Astrocyte (in vitro differentiated cells and primary cell): ENCODE measurements at regions not wholly inside any gene's neighbourhood (a gene's known extent, or its start where the extent isn't known, plus 50 kb on each side); places are given as distances from the start of the nearest gene placed in this dataset.

Experiments used
- DNase-seq: peaks from one replicate; pipeline ENCODE4 v3.0.0-alpha.2; 2010; ENCODE audit warnings: low read depth
- FAIRE-seq: peaks from 2 replicates; lab custom pipeline; 2011; peaks lifted over from hg19 to GRCh38; lab: Jason Lieb, UNC
- H2AFZ ChIP-seq: 2 replicates; pipeline ENCODE4 v1.6.0; 2012; ENCODE audit warnings: low read depth, low read length, inconsistent platforms
- H3K27ac ChIP-seq: 2 replicates; pipeline ENCODE4 v1.5.1; 2011; ENCODE audit warnings: low read depth, low read length, inconsistent platforms
- H3K27me3 ChIP-seq: 2 replicates; pipeline ENCODE4 v1.6.0; 2011; ENCODE audit warnings: low read length, inconsistent platforms; ENCODE audit not compliant: insufficient read depth
- H3K36me3 ChIP-seq: 2 replicates; pipeline ENCODE4 v1.5.1; 2011; ENCODE audit warnings: low read length, inconsistent platforms; ENCODE audit not compliant: insufficient read depth
- H3K4me1 ChIP-seq: 2 replicates; pipeline ENCODE4 v1.5.1; 2011; ENCODE audit warnings: low read length, inconsistent platforms; ENCODE audit not compliant: insufficient read depth
- H3K4me2 ChIP-seq: 2 replicates; pipeline ENCODE4 v1.6.0; 2012; ENCODE audit warnings: low read length, inconsistent platforms
- H3K4me3 ChIP-seq: 2 replicates; pipeline ENCODE4 v1.5.1; 2011; ENCODE audit warnings: low read depth, mild to moderate bottlenecking, low read length, inconsistent platforms; ENCODE audit not compliant: insufficient read depth
- H3K79me2 ChIP-seq: 2 replicates; pipeline ENCODE4 v1.6.0; 2012; ENCODE audit warnings: mild to moderate bottlenecking, low read length, inconsistent platforms; ENCODE audit not compliant: insufficient read depth
- H3K9ac ChIP-seq: 2 replicates; pipeline ENCODE4 v1.6.0; 2012; ENCODE audit warnings: mild to moderate bottlenecking, low read length, inconsistent platforms
- H3K9me3 ChIP-seq: 2 replicates; pipeline ENCODE4 v1.5.1; 2012; ENCODE audit warnings: low read depth, mild to moderate bottlenecking, low read length, inconsistent platforms; ENCODE audit not compliant: insufficient read depth
- H4K20me1 ChIP-seq: 2 replicates; pipeline ENCODE4 v1.6.0; 2012; ENCODE audit warnings: low read length, inconsistent platforms; ENCODE audit not compliant: insufficient read depth
- H3K27ac Mint-ChIP-seq: one replicate; pipeline ENCODE4 v1.8.0; 2021; ENCODE audit warnings: mild to moderate bottlenecking, mixed read lengths; ENCODE audit not compliant: unreplicated experiment
- H3K27me3 Mint-ChIP-seq: one replicate; pipeline ENCODE4 v1.8.0; 2021; ENCODE audit warnings: low read depth, mixed read lengths; ENCODE audit not compliant: unreplicated experiment
- H3K36me3 Mint-ChIP-seq: one replicate; pipeline ENCODE4 v1.8.0; 2021; ENCODE audit warnings: low read depth, mixed read lengths; ENCODE audit not compliant: unreplicated experiment
- H3K4me1 Mint-ChIP-seq: one replicate; pipeline ENCODE4 v1.8.0; 2021; ENCODE audit warnings: low read depth, mixed read lengths; ENCODE audit not compliant: unreplicated experiment
- H3K4me3 Mint-ChIP-seq: one replicate; pipeline ENCODE4 v1.8.0; 2021; ENCODE audit warnings: mild to moderate bottlenecking, moderate library complexity, mixed read lengths; ENCODE audit not compliant: unreplicated experiment
- H3K9me3 Mint-ChIP-seq: one replicate; pipeline ENCODE4 v1.8.0; 2021; ENCODE audit warnings: mild to moderate bottlenecking, mixed read lengths; ENCODE audit not compliant: unreplicated experiment
- CTCF ChIP-seq: IDR thresholded peaks from 2 replicates; pipeline ENCODE4 v1.5.1; 2011; ENCODE audit warnings: low read depth, mild to moderate bottlenecking, inconsistent platforms, low read length, moderate library complexity; ENCODE audit not compliant: insufficient read depth
- EZH2 ChIP-seq: IDR thresholded peaks from 2 replicates; pipeline ENCODE4 v1.6.1; 2012; ENCODE audit warnings: mild to moderate bottlenecking, low read length, inconsistent platforms; ENCODE audit not compliant: insufficient read depth

- Histone ChIP-seq H3K79me2 (no peaks in the 10 kb centered on the region), H3K4me3 (no peak overlapping the region), H3K9me3 (no peaks in the 10 kb centered on the region), H3K27ac (no peak overlapping the region), H3K27me3 (no peaks in the 10 kb centered on the region), H3K4me2 (no peak overlapping the region), H3K9ac (no peak overlapping the region), H3K36me3 (no peaks in the 10 kb centered on the region), H4K20me1 (no peaks in the 10 kb centered on the region), H3K4me1 (no peaks in the 10 kb centered on the region), H2AFZ (no peak overlapping the region)
- no peak overlapping the region for H3K27ac Mint-ChIP-seq
- no peak overlapping the region for H3K4me3 Mint-ChIP-seq
- peaks cover 12% of the 10 kb centered on the region for H3K27me3 Mint-ChIP-seq
- H3K36me3 Mint-ChIP-seq: no peaks in the 10 kb centered on the region
- peaks cover 1% of the 10 kb centered on the region for H3K9me3 Mint-ChIP-seq
- no peak for DNase-seq
- FAIRE-seq: no peak
- TF ChIP-seq CTCF (no peak), EZH2 (no peak)
- H3K4me1 Mint-ChIP-seq: peaks cover 9% of the 10 kb centered on the region
Observed at GRCh38 chr3:187828579-187829452, 83.5 kb upstream of the BCL6 start.

GRCh38 chr3:187830181-187830580 is 84.9 kb upstream of the BCL6 start:
- no peaks in the 10 kb centered on the region for H3K79me2 ChIP-seq
- no peak overlapping the region for H3K4me2 ChIP-seq
- Mint-ChIP-seq H3K27me3 (peaks cover 12% of the 10 kb centered on the region), H3K9me3 (peaks cover 8% of the 10 kb centered on the region), H3K4me1 (peaks cover 9% of the 10 kb centered on the region), H3K27ac (no peak overlapping the region), H3K4me3 (no peak overlapping the region), H3K36me3 (no peaks in the 10 kb centered on the region)
- H3K9me3 ChIP-seq: no peaks in the 10 kb centered on the region
- H2AFZ ChIP-seq: no peak overlapping the region
- H3K27me3 ChIP-seq: no peaks in the 10 kb centered on the region
- H3K27ac ChIP-seq: no peak overlapping the region
- no peak overlapping the region for H3K9ac ChIP-seq
- FAIRE-seq (no peak), DNase-seq (no peak)
- H3K36me3 ChIP-seq: no peaks in the 10 kb centered on the region
- H3K4me1 ChIP-seq: no peaks in the 10 kb centered on the region
- no peak overlapping the region for H3K4me3 ChIP-seq
- no peaks in the 10 kb centered on the region for H4K20me1 ChIP-seq
- TF ChIP-seq EZH2: no peak
- TF ChIP-seq CTCF: no peak
